HEK293 (cell line): ENCODE measurements at regions not wholly inside any gene's neighbourhood (a gene's known extent, or its start where the extent isn't known, plus 50 kb on each side); places are given as distances from the start of the nearest gene placed in this dataset.

Experiments used
- CTCF ChIP-seq: fragments of 450-650 bp; formaldehyde crosslinking; IDR thresholded peaks from 2 replicates; pipeline ENCODE4 v1.5.1; 2016; ENCODE audit warnings: missing biosample characterization, missing genetic modification characterization
- GFI1B ChIP-seq: fragments of 450-650 bp; formaldehyde crosslinking; IDR thresholded peaks from 2 replicates; pipeline ENCODE4 v1.5.1; 2016; ENCODE audit warnings: missing biosample characterization, missing genetic modification characterization
- TCF7L2 ChIP-seq: IDR thresholded peaks from 2 replicates; pipeline ENCODE4 v1.6.1; 2011; ENCODE audit warnings: low read depth, mild to moderate bottlenecking, inconsistent platforms, low read length, moderate library complexity, borderline replicate concordance
- ZNF324 ChIP-seq: fragments of 450-650 bp; formaldehyde crosslinking; IDR thresholded peaks from 2 replicates; pipeline ENCODE4 v1.5.1; 2016; ENCODE audit warnings: missing biosample characterization, missing genetic modification characterization
- ZNF366 ChIP-seq: fragments of 450-650 bp; formaldehyde crosslinking; conservative IDR thresholded peaks from 2 replicates; pipeline ENCODE4 v1.5.1; 2016; ENCODE audit warnings: missing biosample characterization, missing genetic modification characterization

DNA sequence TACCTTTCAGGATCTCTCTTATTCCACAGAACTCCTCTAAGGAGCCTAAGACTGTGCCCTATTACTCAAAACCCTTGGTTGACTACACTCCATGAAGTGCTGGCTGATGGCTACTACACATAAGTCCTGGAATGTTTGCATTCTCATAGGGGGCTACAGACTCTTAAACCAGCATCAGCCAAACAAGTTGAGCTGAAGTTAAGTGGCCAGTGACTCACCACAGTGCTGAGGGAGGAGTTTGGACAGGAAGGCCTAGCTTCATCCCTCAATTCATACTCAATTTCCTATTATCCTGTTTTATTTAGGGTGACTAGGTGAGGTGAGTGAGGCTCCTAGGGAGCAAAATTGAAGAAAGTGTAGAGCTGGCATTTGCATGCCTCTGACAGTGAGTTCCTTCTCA lies 246.7 kb downstream of the SMAD2 start:
- TF ChIP-seq TCF7L2, result no peak
- TF ChIP-seq ZNF324, result no peak
- TF ChIP-seq GFI1B (tag by site-specific recombination), result no peak
- no peak for TF ChIP-seq CTCF
- no peak for TF ChIP-seq ZNF366 (tag by site-specific recombination)
